GM12874 (cell line): ENCODE measurements at regions not wholly inside any gene's neighbourhood (a gene's known extent, or its start where the extent isn't known, plus 50 kb on each side); places are given as distances from the start of the nearest gene placed in this dataset.

ENCODE experiments used
- TF ChIP-seq, protein P1 (sequence below): IDR thresholded peaks from 2 replicates; pipeline ENCODE4 v1.5.1; 2011; ENCODE audit warnings: low read depth, mild to moderate bottlenecking, control low read depth, low read length, moderate library complexity; ENCODE audit not compliant: insufficient read depth

DNA sequence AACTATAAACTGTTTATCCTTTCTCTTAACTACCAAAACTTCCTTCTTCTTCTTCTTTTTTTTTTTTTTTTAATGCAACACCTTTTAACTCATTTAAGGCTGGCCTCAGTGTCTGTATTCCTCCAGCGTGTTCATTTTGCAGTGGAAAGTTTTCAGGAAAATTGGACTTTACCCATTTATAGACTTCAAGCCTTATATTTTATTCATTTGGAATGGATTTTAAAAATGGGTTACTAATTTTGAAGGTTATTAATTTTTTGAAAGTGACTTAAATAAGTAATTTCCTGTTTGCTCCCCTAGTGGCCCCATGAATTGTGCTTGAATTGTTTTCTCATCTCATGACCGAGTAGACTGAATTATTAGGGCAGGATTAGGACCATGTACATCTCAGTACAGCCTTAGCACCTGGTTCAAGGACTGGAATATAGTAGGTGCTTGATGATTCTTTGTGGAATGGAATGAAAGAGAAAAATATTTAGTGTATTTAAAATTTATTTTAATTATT is 282.7 kb downstream of the ANKRD50 start:
- TF ChIP-seq, protein P1, sequence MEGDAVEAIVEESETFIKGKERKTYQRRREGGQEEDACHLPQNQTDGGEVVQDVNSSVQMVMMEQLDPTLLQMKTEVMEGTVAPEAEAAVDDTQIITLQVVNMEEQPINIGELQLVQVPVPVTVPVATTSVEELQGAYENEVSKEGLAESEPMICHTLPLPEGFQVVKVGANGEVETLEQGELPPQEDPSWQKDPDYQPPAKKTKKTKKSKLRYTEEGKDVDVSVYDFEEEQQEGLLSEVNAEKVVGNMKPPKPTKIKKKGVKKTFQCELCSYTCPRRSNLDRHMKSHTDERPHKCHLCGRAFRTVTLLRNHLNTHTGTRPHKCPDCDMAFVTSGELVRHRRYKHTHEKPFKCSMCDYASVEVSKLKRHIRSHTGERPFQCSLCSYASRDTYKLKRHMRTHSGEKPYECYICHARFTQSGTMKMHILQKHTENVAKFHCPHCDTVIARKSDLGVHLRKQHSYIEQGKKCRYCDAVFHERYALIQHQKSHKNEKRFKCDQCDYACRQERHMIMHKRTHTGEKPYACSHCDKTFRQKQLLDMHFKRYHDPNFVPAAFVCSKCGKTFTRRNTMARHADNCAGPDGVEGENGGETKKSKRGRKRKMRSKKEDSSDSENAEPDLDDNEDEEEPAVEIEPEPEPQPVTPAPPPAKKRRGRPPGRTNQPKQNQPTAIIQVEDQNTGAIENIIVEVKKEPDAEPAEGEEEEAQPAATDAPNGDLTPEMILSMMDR = no peak

DNA sequence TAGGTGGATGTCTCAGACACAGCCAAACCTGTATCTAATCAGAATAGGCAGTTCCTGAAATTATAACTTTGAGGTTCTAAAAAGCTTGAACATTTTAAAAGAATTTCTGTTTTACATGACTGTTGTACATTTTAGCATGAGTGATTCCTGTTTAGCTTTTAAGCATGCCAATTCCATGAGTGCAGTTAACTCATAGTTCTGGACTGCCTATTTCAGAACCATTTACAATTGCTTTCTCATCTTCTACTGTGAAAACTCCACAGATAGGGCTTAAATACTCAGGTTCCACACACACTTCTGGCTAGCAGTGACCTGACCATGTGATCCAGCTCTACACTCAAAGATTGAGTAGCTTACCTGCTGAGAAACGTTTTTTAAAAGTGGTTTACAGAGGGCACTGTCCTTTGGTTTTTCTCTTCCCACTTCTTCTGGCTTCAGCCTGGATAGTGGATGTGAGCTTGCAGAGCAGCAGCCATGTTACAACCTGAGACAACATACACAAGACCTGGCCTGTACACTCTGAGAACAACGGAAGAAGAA is 280.8 kb downstream of the ANKRD50 start:
- TF ChIP-seq, protein P1 = no peak

DNA sequence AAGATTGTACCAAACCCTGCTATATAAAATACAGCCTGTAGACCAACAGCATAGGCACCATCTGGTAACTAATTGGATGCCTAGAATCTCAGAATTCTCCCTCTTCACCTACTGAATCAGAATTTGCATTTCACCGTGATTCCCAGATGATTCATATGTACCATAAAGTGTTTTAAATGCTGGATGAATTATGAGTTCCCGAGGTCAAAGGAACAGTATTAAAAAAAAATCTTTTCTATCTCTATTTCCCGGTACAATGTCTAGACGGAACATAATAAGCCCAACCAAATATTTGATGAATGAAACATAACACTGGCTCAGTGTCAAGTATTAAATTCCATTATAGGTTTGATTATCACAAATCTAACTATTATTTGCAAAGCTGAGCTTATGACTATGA is 280.0 kb downstream of the ANKRD50 start:
- TF ChIP-seq, protein P1 = no peak

DNA sequence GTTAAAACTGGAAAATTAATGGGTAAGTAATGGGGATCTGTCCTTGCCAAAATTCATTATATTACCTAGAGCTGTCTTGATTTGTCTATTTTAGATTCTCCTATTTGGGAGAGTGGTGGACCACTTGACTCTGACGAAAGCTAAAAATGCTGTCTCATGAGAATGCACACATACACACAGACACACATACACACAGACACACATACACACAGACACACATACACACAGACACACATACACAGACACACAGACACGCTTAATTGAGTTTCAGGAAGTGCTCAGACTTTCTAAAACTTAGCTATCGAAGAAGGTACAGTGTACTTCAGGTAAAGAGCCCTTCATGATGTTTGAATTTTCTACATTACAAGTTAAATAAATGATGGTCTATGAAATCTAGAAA is 279.5 kb downstream of the ANKRD50 start:
- TF ChIP-seq, protein P1 = no peak

DNA sequence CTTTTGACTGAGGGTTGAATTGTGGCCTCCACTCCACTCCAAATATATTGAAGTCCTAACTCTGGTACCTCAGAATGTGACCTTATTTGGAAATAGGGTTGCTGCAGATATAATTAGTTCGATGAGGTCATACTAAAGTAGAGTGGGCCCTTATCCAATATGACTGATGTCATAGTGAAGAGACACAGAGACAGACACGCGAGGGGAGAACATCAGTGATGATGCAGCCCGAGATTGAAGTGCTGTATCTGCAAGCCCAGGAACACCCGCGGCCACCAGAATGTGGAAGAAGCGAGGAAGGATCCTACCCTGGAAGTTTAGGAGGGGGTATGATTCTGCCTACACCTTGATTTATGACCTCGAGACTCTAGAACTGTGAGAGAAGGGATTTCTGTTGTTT is 279.0 kb downstream of the ANKRD50 start:
- TF ChIP-seq, protein P1 = no peak

DNA sequence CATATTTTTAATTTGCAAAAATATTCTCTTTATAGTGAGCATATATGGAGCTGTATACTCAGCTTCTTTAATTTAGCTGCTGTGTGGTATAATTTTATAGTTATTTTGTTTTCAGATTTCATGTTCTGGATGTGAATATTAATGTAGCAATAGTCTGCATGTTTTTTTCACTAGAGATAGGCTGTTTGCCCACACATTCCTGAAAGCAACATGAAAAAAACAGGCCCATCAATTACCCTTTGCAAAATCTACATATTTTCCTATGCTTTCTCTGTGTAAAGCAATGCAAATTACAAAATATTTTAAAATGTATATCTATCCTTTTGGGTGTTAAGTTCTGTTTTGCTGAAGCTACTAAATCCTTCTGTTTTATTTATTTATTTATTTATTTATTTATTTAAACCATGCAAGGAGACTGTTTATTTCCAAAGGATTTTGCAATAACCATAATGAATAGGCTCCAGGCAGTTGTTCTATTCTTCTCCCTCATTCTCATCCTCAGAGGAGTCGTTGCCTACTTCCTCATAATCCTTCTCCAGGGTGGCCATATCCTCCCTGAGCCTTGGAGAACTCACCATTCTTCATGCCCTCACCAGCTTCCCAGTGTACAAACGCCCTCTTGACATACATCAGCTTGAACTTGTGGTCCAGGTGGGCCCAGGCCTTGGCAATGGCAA is 277.1 kb downstream of the ANKRD50 start:
- TF ChIP-seq, protein P1 = no peak

DNA sequence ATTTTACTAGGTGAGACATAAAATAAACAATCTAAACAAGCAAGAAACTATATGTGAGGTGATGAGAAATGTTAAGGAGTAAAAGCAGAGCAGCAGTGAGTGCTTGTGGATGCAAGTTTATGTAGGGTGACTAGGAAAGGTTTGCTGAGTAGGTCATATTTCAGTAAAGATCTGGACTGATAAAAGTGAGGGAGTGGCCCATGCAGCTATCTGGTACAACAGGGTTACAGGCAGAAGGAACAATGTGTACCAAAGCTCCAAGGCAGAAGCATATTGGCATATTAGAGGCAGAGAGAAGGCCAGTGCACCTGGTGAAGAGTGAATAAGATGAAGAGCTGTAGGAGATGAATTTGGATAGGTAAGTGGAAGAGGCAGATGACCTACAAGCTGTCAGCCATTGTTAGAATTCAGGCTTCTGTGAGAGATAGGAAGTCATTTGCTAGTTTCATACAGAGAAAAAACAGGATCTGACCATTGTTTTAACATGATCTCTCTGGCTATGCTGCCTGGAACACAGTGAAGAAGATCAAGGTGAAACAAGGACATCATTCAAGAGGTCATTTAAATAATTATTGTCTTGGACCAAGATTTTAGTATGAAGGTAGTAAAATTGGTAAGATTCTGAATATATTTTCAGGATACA is 274.6 kb downstream of the ANKRD50 start:
- TF ChIP-seq, protein P1 = no peak
